ENCODE measurements at regions not wholly inside any gene's neighbourhood (a gene's known extent, or its start where the extent isn't known, plus 50 kb on each side); places are given as distances from the start of the nearest gene placed in this dataset.

DNA sequence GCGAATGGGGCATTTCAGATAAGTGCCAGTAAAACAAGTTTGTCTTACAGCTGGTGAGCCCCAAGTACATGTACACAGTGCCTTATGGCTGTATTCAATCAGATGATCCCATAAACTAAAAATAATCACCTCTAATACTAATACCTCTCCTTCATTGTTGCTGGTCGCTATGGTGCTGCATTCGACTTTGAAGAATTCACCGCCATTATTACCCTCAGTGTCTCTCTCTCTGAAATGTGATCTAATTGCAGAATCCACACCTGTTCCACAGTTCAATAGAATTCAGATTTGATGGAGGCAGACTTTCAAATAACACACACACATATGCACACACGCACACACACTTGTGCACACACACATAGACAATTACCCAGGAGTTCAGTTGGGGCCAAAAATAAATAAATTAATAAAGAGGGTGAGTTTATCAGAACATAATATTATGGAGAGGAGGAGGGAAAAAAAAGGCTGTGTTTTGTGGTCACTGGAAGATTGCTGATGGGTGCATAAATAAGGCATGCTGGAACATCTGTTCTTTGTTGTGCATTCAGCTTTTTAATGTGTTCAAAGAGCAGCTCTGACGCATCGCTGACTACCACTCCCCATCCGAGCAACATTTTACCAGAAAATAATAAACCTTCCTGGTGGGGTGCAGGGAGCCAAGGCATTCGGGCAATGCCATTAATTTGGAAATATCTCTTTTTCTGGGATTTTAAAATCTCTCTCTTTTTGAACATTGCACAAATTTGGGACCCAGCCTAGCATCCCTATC lies 235.7 kb downstream of the SATB1 start:
- Histone ChIP-seq H3K9ac (replicated peaks in 1 of 4; ENCODE audit: extremely low read depth in 1 of 4, low read depth in 3 of 4, low read length in 3 of 4) (no peak overlapping the region), H3K79me1 (ENCODE audit: low read depth, low read length) (no peaks in the 10 kb centered on the region)
- no peak for TF ChIP-seq NANOG (IDR thresholded peaks at IDR 0.05; ENCODE audit: insufficient read depth, low read depth, low read length, poor library complexity, severe bottlenecking)
- TF ChIP-seq CBX5 (IDR thresholded peaks at IDR 0.05; ENCODE audit: low read depth, low read length): no peak
- TF ChIP-seq RXRA (IDR thresholded peaks at IDR 0.05; ENCODE audit: insufficient read depth, low read depth, low read length): no peak
- no peak for TF ChIP-seq GTF2F1 (IDR thresholded peaks at IDR 0.05; ENCODE audit: borderline replicate concordance, low read depth, low read length)
- no peak for TF ChIP-seq YY1 (IDR thresholded peaks at IDR 0.05; ENCODE audit: low read depth, low read length)
- TF ChIP-seq, protein P1, sequence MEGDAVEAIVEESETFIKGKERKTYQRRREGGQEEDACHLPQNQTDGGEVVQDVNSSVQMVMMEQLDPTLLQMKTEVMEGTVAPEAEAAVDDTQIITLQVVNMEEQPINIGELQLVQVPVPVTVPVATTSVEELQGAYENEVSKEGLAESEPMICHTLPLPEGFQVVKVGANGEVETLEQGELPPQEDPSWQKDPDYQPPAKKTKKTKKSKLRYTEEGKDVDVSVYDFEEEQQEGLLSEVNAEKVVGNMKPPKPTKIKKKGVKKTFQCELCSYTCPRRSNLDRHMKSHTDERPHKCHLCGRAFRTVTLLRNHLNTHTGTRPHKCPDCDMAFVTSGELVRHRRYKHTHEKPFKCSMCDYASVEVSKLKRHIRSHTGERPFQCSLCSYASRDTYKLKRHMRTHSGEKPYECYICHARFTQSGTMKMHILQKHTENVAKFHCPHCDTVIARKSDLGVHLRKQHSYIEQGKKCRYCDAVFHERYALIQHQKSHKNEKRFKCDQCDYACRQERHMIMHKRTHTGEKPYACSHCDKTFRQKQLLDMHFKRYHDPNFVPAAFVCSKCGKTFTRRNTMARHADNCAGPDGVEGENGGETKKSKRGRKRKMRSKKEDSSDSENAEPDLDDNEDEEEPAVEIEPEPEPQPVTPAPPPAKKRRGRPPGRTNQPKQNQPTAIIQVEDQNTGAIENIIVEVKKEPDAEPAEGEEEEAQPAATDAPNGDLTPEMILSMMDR (IDR thresholded peaks at IDR 0.05; ENCODE audit: control extremely low read depth in 1 of 3, insufficient read depth in 1 of 3, low read depth in 1 of 3, low read length in 3 of 3): no peak
- no peak for TF ChIP-seq POLR2A (IDR thresholded peaks at IDR 0.05; ENCODE audit: control extremely low read depth in 1 of 2, low read depth in 2 of 2, low read length in 2 of 2)
- no peak for TF ChIP-seq SP2 (IDR thresholded peaks at IDR 0.05; ENCODE audit: low read length)
- TF ChIP-seq E2F6 (IDR thresholded peaks at IDR 0.05): no peak
- no peak for TF ChIP-seq EZH2 (IDR thresholded peaks at IDR 0.05; ENCODE audit: low read depth, low read length, severe bottlenecking)

More for the DNA sequence above, 235.7 kb downstream of the SATB1 start:
- Histone ChIP-seq H3K79me2 (ENCODE audit: control insufficient read depth in 1 of 2, insufficient read depth in 2 of 2, low read length in 2 of 2) (no peaks in the 10 kb centered on the region), H4K8ac (ENCODE audit: extremely low read depth, insufficient read depth, low read length) (no peak overlapping the region), H3K4me3 (ENCODE audit: extremely low read depth in 1 of 4, insufficient read depth in 2 of 4, low read depth in 3 of 4, low read length in 4 of 4) (no peak overlapping the region), H3K27me3 (replicated peaks in 1 of 4; ENCODE audit: control insufficient read depth in 3 of 4, extremely low read depth in 1 of 4, insufficient read depth in 3 of 4, low read length in 3 of 4) (no peaks in the 10 kb centered on the region), H3K4me1 (replicated peaks in 1 of 4; ENCODE audit: control insufficient read depth in 3 of 4, insufficient read depth in 4 of 4, low read length in 3 of 4) (no peaks in the 10 kb centered on the region), H3K4me2 (ENCODE audit: insufficient read depth in 1 of 2, low read depth in 2 of 2, low read length in 2 of 2) (no peak overlapping the region), H3K18ac (ENCODE audit: extremely low read depth, low read length) (no peak overlapping the region), H3K23ac (ENCODE audit: insufficient read length) (no peak overlapping the region), H3K9me3 (ENCODE audit: insufficient read depth in 2 of 2, low read depth in 1 of 2, low read length in 1 of 2) (no peaks in the 10 kb centered on the region), H2BK20ac (ENCODE audit: low read length) (no peak overlapping the region), H3K23me2 (ENCODE audit: low read depth, low read length) (no peaks in the 10 kb centered on the region), H2BK15ac (ENCODE audit: low read length) (no peak overlapping the region), H2AK5ac (ENCODE audit: low read depth, low read length) (no peak overlapping the region), H4K20me1 (replicated peaks in 1 of 2; ENCODE audit: control insufficient read depth in 1 of 2, insufficient read depth in 2 of 2, low read length in 2 of 2) (no peaks in the 10 kb centered on the region), H3K14ac (ENCODE audit: insufficient read length) (no peak overlapping the region), H4K5ac (ENCODE audit: insufficient read length, low read depth, low read length) (no peak overlapping the region), H2BK12ac (ENCODE audit: low read depth, low read length) (no peak overlapping the region), H3K4ac (replicated peaks; ENCODE audit: insufficient read length, low read depth, low read length) (no peak overlapping the region), H2AFZ (ENCODE audit: low read length) (no peak overlapping the region), H4K91ac (replicated peaks; ENCODE audit: insufficient read length, low read length) (no peak overlapping the region), H3K56ac (replicated peaks; ENCODE audit: insufficient read length, low read depth, low read length) (no peak overlapping the region), H3K27ac (ENCODE audit: low read depth, low read length) (no peak overlapping the region), H2BK5ac (ENCODE audit: low read depth, low read length) (no peak overlapping the region), H3K36me3 (ENCODE audit: control insufficient read depth in 2 of 4, insufficient read depth in 4 of 4, low read length in 3 of 4) (no peaks in the 10 kb centered on the region), H2BK120ac (replicated peaks; ENCODE audit: low read depth, low read length) (no peak overlapping the region)
- POLR2A ChIA-PET (ENCODE audit: partially characterized antibody): no interaction called here
- 94% methylated on average over 9 of the region's 9 CpGs; no CpG with 5 or more reads in 1 of the 2 experiments for WGBS, 2 experiments (ENCODE audit: extremely low coverage in 1 of 2, insufficient coverage in 1 of 2, insufficient read length in 1 of 2, insufficient replicate concordance in 2 of 2, low coverage in 1 of 2, low lambda C conversion rate in 2 of 2, missing lambda C conversion rate in 1 of 2)
- DNase-seq (ENCODE audit: low read depth in 1 of 2, low spot score in 2 of 2) (no peak), FAIRE-seq (no peak)
- CTCF ChIA-PET (ENCODE audit: partially characterized antibody): interaction anchor here (0.6 to 1.1 kb wide), 3 partner anchors 8 to 12 kb away, joined by 3 to 4 read pairs (median 3); no protein-coding TSS in a partner anchor

Measured in H1 (cell line).